WTC11 (cell line): ENCODE measurements at regions not wholly inside any gene's neighbourhood (a gene's known extent, or its start where the extent isn't known, plus 50 kb on each side); places are given as distances from the start of the nearest gene placed in this dataset.

Experiments used
- CREB1 ChIP-seq: sonication (generic); formaldehyde crosslinking; IDR thresholded peaks from 2 replicates; pipeline ENCODE4 v1.8.0; 2023; ENCODE audit warnings: mild to moderate bottlenecking, missing genetic modification reagents
- FOXK1 ChIP-seq: sonication (generic); formaldehyde crosslinking; IDR thresholded peaks from 2 replicates; pipeline ENCODE4 v1.8.0; 2022; ENCODE audit warnings: mild to moderate bottlenecking, moderate library complexity, missing genetic modification reagents
- JUN ChIP-seq: sonication (generic); formaldehyde crosslinking; IDR thresholded peaks from 2 replicates; pipeline ENCODE4 v1.8.0; 2023; ENCODE audit warnings: mild to moderate bottlenecking, missing genetic modification reagents
- NR1H2 ChIP-seq: sonication (generic); formaldehyde crosslinking; IDR thresholded peaks from 2 replicates; pipeline ENCODE4 v1.9.0; 2021; ENCODE audit warnings: mild to moderate bottlenecking, moderate library complexity, missing genetic modification reagents
- NR2C2 ChIP-seq: sonication (generic); formaldehyde crosslinking; IDR thresholded peaks from 2 replicates; pipeline ENCODE4 v1.8.0; 2022; ENCODE audit warnings: mild to moderate bottlenecking, missing genetic modification reagents
- SMAD4 ChIP-seq: sonication (generic); formaldehyde crosslinking; IDR thresholded peaks from 2 replicates; pipeline ENCODE4 v1.8.0; 2022; ENCODE audit warnings: mild to moderate bottlenecking, missing genetic modification reagents
- SP1 ChIP-seq: sonication (generic); formaldehyde crosslinking; conservative IDR thresholded peaks from 2 replicates; pipeline ENCODE4 v1.8.1; 2022; ENCODE audit warnings: missing genetic modification reagents
- ZNF263 ChIP-seq: sonication (generic); formaldehyde crosslinking; IDR thresholded peaks from 2 replicates; pipeline ENCODE4 v1.8.1; 2022; ENCODE audit warnings: low read depth, mild to moderate bottlenecking, moderate library complexity, missing genetic modification reagents
- TF ChIP-seq, protein P1 (sequence below): fragments of 200-600 bp; IDR thresholded peaks from 2 replicates; pipeline ENCODE4 v1.8.0; 2022; ENCODE audit warnings: antibody characterized with exemption
- TF ChIP-seq, protein P2 (sequence below): sonication (generic); formaldehyde crosslinking; IDR thresholded peaks from 2 replicates; pipeline ENCODE4 v1.8.1; 2023; ENCODE audit warnings: mild to moderate bottlenecking, missing genetic modification reagents, moderate library complexity
- TF ChIP-seq, protein P3 (sequence below): sonication (generic); formaldehyde crosslinking; IDR thresholded peaks from 2 replicates; pipeline ENCODE4 v1.8.1; 2022; ENCODE audit warnings: low read depth, missing genetic modification reagents, borderline replicate concordance
- TF ChIP-seq, protein P4 (sequence below): sonication (generic); formaldehyde crosslinking; IDR thresholded peaks from 2 replicates; pipeline ENCODE4 v1.8.0; 2023; ENCODE audit warnings: missing genetic modification reagents, mild to moderate bottlenecking, borderline replicate concordance
- TF ChIP-seq, protein P5 (sequence below): sonication (generic); formaldehyde crosslinking; conservative IDR thresholded peaks from 2 replicates; pipeline ENCODE4 v1.8.1; 2022; ENCODE audit warnings: mild to moderate bottlenecking, missing genetic modification reagents

DNA sequence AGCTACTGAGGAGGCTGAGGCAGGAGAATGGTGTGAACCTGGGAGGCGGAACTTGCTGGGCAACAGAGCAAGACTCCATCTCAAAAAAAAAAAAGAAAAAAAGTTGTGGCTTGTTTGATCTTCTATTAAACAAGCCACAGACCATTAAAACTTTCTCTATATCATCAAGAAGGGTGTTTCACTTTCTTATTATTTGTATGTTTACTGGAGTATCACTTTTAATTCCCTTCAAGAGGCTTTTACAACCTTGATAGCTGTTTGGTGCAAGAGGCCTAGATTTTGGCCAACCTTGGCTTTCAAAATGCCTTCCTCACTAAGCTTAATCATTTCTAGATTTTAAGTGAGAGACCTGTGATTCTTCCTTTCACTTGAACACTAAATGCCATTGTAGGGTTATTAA, 339.1 kb downstream of the TSN start:
- TF ChIP-seq, protein P1, sequence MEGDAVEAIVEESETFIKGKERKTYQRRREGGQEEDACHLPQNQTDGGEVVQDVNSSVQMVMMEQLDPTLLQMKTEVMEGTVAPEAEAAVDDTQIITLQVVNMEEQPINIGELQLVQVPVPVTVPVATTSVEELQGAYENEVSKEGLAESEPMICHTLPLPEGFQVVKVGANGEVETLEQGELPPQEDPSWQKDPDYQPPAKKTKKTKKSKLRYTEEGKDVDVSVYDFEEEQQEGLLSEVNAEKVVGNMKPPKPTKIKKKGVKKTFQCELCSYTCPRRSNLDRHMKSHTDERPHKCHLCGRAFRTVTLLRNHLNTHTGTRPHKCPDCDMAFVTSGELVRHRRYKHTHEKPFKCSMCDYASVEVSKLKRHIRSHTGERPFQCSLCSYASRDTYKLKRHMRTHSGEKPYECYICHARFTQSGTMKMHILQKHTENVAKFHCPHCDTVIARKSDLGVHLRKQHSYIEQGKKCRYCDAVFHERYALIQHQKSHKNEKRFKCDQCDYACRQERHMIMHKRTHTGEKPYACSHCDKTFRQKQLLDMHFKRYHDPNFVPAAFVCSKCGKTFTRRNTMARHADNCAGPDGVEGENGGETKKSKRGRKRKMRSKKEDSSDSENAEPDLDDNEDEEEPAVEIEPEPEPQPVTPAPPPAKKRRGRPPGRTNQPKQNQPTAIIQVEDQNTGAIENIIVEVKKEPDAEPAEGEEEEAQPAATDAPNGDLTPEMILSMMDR: no peak
- TF ChIP-seq, protein P2, sequence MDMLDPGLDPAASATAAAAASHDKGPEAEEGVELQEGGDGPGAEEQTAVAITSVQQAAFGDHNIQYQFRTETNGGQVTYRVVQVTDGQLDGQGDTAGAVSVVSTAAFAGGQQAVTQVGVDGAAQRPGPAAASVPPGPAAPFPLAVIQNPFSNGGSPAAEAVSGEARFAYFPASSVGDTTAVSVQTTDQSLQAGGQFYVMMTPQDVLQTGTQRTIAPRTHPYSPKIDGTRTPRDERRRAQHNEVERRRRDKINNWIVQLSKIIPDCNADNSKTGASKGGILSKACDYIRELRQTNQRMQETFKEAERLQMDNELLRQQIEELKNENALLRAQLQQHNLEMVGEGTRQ: no peak
- TF ChIP-seq SP1 (CRISPR knock-in tag): no peak
- TF ChIP-seq SMAD4 (CRISPR knock-in tag): no peak
- TF ChIP-seq, protein P3, sequence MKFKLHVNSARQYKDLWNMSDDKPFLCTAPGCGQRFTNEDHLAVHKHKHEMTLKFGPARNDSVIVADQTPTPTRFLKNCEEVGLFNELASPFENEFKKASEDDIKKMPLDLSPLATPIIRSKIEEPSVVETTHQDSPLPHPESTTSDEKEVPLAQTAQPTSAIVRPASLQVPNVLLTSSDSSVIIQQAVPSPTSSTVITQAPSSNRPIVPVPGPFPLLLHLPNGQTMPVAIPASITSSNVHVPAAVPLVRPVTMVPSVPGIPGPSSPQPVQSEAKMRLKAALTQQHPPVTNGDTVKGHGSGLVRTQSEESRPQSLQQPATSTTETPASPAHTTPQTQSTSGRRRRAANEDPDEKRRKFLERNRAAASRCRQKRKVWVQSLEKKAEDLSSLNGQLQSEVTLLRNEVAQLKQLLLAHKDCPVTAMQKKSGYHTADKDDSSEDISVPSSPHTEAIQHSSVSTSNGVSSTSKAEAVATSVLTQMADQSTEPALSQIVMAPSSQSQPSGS (CRISPR knock-in tag): no peak
- no peak for TF ChIP-seq CREB1 (CRISPR knock-in tag)
- TF ChIP-seq, protein P4, sequence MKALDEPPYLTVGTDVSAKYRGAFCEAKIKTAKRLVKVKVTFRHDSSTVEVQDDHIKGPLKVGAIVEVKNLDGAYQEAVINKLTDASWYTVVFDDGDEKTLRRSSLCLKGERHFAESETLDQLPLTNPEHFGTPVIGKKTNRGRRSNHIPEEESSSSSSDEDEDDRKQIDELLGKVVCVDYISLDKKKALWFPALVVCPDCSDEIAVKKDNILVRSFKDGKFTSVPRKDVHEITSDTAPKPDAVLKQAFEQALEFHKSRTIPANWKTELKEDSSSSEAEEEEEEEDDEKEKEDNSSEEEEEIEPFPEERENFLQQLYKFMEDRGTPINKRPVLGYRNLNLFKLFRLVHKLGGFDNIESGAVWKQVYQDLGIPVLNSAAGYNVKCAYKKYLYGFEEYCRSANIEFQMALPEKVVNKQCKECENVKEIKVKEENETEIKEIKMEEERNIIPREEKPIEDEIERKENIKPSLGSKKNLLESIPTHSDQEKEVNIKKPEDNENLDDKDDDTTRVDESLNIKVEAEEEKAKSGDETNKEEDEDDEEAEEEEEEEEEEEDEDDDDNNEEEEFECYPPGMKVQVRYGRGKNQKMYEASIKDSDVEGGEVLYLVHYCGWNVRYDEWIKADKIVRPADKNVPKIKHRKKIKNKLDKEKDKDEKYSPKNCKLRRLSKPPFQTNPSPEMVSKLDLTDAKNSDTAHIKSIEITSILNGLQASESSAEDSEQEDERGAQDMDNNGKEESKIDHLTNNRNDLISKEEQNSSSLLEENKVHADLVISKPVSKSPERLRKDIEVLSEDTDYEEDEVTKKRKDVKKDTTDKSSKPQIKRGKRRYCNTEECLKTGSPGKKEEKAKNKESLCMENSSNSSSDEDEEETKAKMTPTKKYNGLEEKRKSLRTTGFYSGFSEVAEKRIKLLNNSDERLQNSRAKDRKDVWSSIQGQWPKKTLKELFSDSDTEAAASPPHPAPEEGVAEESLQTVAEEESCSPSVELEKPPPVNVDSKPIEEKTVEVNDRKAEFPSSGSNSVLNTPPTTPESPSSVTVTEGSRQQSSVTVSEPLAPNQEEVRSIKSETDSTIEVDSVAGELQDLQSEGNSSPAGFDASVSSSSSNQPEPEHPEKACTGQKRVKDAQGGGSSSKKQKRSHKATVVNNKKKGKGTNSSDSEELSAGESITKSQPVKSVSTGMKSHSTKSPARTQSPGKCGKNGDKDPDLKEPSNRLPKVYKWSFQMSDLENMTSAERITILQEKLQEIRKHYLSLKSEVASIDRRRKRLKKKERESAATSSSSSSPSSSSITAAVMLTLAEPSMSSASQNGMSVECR (CRISPR knock-in tag): no peak
- TF ChIP-seq JUN: no peak
- no peak for TF ChIP-seq FOXK1
- no peak for TF ChIP-seq NR1H2
- no peak for TF ChIP-seq ZNF263
- no peak for TF ChIP-seq NR2C2 (CRISPR knock-in tag)
- TF ChIP-seq, protein P5, sequence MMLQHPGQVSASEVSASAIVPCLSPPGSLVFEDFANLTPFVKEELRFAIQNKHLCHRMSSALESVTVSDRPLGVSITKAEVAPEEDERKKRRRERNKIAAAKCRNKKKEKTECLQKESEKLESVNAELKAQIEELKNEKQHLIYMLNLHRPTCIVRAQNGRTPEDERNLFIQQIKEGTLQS (CRISPR knock-in tag): no peak
